Stimulated activated effector memory CD8-positive, alpha-beta T cell treated with anti-CD3 and anti-CD28 coated beads, Interleukin-12 subunit alpha, Interleukin-12 subunit beta, amount 100 ng/mL, for 72 hours (primary cell): ENCODE measurements at regions not wholly inside any gene's neighbourhood (a gene's known extent, or its start where the extent isn't known, plus 50 kb on each side); places are given as distances from the start of the nearest gene placed in this dataset.
A peak's percentile ranks its signal among the peaks of the same experiment; 100 is the strongest.
"Not testable (repeated sequence)": the region's sequence is repeated elsewhere in the genome, so short reads cannot be mapped to it uniquely, and the experiment has no call there.

Experiments used
- ATAC-seq: fragments of 150-1000 bp; cut with Tn5 transposase; 2 replicates; pipeline ENCODE4 v1.10.0; 2021
- DNase-seq, 2 donors: peaks; one replicate each; pipeline ENCODE4 v3.0.0; 2021 to 2022; ENCODE audit warnings: low spot score in 2 of 2
- H3K27ac Mint-ChIP-seq: one replicate; pipeline ENCODE4 v1.8.0; 2022; ENCODE audit warnings: mild to moderate bottlenecking, mixed read lengths
- H3K36me3 Mint-ChIP-seq: one replicate; pipeline ENCODE4 v1.8.0; 2022; ENCODE audit warnings: mild to moderate bottlenecking, mixed read lengths
- H3K4me1 Mint-ChIP-seq: one replicate; pipeline ENCODE4 v1.8.0; 2022; ENCODE audit warnings: mixed read lengths
- H3K4me3 Mint-ChIP-seq: one replicate; pipeline ENCODE4 v1.8.0; 2022; ENCODE audit warnings: mild to moderate bottlenecking, mixed read lengths
- H3K9me3 Mint-ChIP-seq: one replicate; pipeline ENCODE4 v1.8.0; 2022; ENCODE audit warnings: mixed read lengths

GRCh38 chrY:21003059-21003458 lies 247.2 kb downstream of the RPS4Y2 start:
- Mint-ChIP-seq H3K4me3 (no peak overlapping the region), H3K27ac (no peak overlapping the region), H3K9me3 (no peaks in the 10 kb centered on the region), H3K36me3 (no peaks in the 10 kb centered on the region), H3K4me1 (no peaks in the 10 kb centered on the region)
- peak; percentile 55 for ATAC-seq
- peak in 1 of 2 donors; percentile 38 for DNase-seq

GRCh38 chrY:21005531-21005930 lies 249.6 kb downstream of the RPS4Y2 start:
- no peaks in the 10 kb centered on the region for H3K9me3 Mint-ChIP-seq
- peak; percentile 74 for ATAC-seq
- H3K4me1 Mint-ChIP-seq: no peaks in the 10 kb centered on the region
- no peaks in the 10 kb centered on the region for H3K36me3 Mint-ChIP-seq
- H3K4me3 Mint-ChIP-seq: no peak overlapping the region
- H3K27ac Mint-ChIP-seq: no peak overlapping the region
- DNase-seq: peak in 1 of 2 donors; percentile 41

GRCh38 chrY:21021811-21022210 lies 265.9 kb downstream of the RPS4Y2 start:
- peak in 1 of 2 donors; percentile 36 for DNase-seq
- ATAC-seq: no peak
- no peaks in the 10 kb centered on the region for H3K9me3 Mint-ChIP-seq

GRCh38 chrY:21022326-21023044 lies 266.6 kb downstream of the RPS4Y2 start:
- DNase-seq: peak in 1 of 2 donors; percentile 50
- H3K4me3 Mint-ChIP-seq: no peak overlapping the region
- peak; percentile 78 for ATAC-seq
- H3K4me1 Mint-ChIP-seq: peaks cover 26% of the 10 kb centered on the region
- H3K9me3 Mint-ChIP-seq: no peaks in the 10 kb centered on the region
- no peak overlapping the region for H3K27ac Mint-ChIP-seq
- no peaks in the 10 kb centered on the region for H3K36me3 Mint-ChIP-seq

More at GRCh38 chrY:21021811-21022210, 265.9 kb downstream of the RPS4Y2 start:
- Mint-ChIP-seq H3K27ac (no peak overlapping the region), H3K36me3 (no peaks in the 10 kb centered on the region), H3K4me3 (no peak overlapping the region), H3K4me1 (peaks cover 26% of the 10 kb centered on the region)

- no peaks in the 10 kb centered on the region for H3K36me3 Mint-ChIP-seq
- no peak overlapping the region for H3K4me3 Mint-ChIP-seq
- ATAC-seq (no peak), DNase-seq (no peak)
- no peaks in the 10 kb centered on the region for H3K9me3 Mint-ChIP-seq
- peaks cover 26% of the 10 kb centered on the region for H3K4me1 Mint-ChIP-seq
- peak overlapping the region; percentile 15 for H3K27ac Mint-ChIP-seq
Measured at GRCh38 chrY:21023906-21024305, 268.0 kb downstream of the RPS4Y2 start.

GRCh38 chrY:21028506-21028905 lies 272.6 kb downstream of the RPS4Y2 start:
- Mint-ChIP-seq H3K4me1 (peaks cover 9% of the 10 kb centered on the region), H3K4me3 (no peak overlapping the region)
- no peak for ATAC-seq

GRCh38 chrY:21033363-21033762 lies 277.5 kb downstream of the RPS4Y2 start:
- Mint-ChIP-seq H3K9me3 (no peaks in the 10 kb centered on the region), H3K4me1 (peaks cover 6% of the 10 kb centered on the region), H3K27ac (no peak overlapping the region), H3K36me3 (no peaks in the 10 kb centered on the region), H3K4me3 (no peak overlapping the region)
- ATAC-seq (no peak), DNase-seq (no peak)

More at GRCh38 chrY:21028506-21028905, 272.6 kb downstream of the RPS4Y2 start:
- DNase-seq: no peak
- Mint-ChIP-seq H3K36me3 (no peaks in the 10 kb centered on the region), H3K27ac (no peak overlapping the region), H3K9me3 (no peaks in the 10 kb centered on the region)

- no peaks in the 10 kb centered on the region for H3K9me3 Mint-ChIP-seq
- DNase-seq: peak in 1 of 2 donors; percentile 61
- no peak overlapping the region for H3K27ac Mint-ChIP-seq
- no peak overlapping the region for H3K4me3 Mint-ChIP-seq
- H3K4me1 Mint-ChIP-seq: peaks cover 9% of the 10 kb centered on the region
- no peak for ATAC-seq
- H3K36me3 Mint-ChIP-seq: no peaks in the 10 kb centered on the region
Measured at GRCh38 chrY:21034151-21035061, 278.5 kb downstream of the RPS4Y2 start.

- not testable (repeated sequence) for H3K36me3 Mint-ChIP-seq, H3K4me3 Mint-ChIP-seq, H3K9me3 Mint-ChIP-seq, ATAC-seq, H3K4me1 Mint-ChIP-seq, H3K27ac Mint-ChIP-seq, DNase-seq
Measured at GRCh38 chrY:21037398-21037797, 281.5 kb downstream of the RPS4Y2 start.

GRCh38 chrY:21039811-21040210 lies 283.9 kb downstream of the RPS4Y2 start:
- Mint-ChIP-seq H3K4me3 (no peak overlapping the region), H3K27ac (no peak overlapping the region), H3K9me3 (no peaks in the 10 kb centered on the region), H3K4me1 (peaks cover 9% of the 10 kb centered on the region), H3K36me3 (no peaks in the 10 kb centered on the region)
- ATAC-seq (no peak), DNase-seq (no peak)

- not testable (repeated sequence) for H3K27ac Mint-ChIP-seq, DNase-seq, H3K4me3 Mint-ChIP-seq, H3K4me1 Mint-ChIP-seq, ATAC-seq, H3K36me3 Mint-ChIP-seq, H3K9me3 Mint-ChIP-seq
Measured at GRCh38 chrY:21040711-21041110, 284.8 kb downstream of the RPS4Y2 start.

- Mint-ChIP-seq H3K4me3 (no peak overlapping the region), H3K9me3 (no peaks in the 10 kb centered on the region), H3K27ac (no peak overlapping the region), H3K4me1 (no peaks in the 10 kb centered on the region), H3K36me3 (no peaks in the 10 kb centered on the region)
- DNase-seq (no peak), ATAC-seq (no peak)
Measured at GRCh38 chrY:21073079-21073478, 317.2 kb downstream of the RPS4Y2 start.

- H3K36me3 Mint-ChIP-seq: no peaks in the 10 kb centered on the region
- no peaks in the 10 kb centered on the region for H3K9me3 Mint-ChIP-seq
- no peak overlapping the region for H3K27ac Mint-ChIP-seq
- H3K4me3 Mint-ChIP-seq: no peak overlapping the region
- ATAC-seq (no peak), DNase-seq (no peak)
- no peaks in the 10 kb centered on the region for H3K4me1 Mint-ChIP-seq
Measured at GRCh38 chrY:21073641-21074260, 317.8 kb downstream of the RPS4Y2 start.

- Mint-ChIP-seq H3K4me1 (no peaks in the 10 kb centered on the region), H3K27ac (no peak overlapping the region), H3K4me3 (no peak overlapping the region), H3K36me3 (no peaks in the 10 kb centered on the region), H3K9me3 (no peaks in the 10 kb centered on the region)
- DNase-seq (no peak), ATAC-seq (no peak)
Measured at GRCh38 chrY:21075658-21076057, 319.8 kb downstream of the RPS4Y2 start.

GRCh38 chrY:21079670-21080069 lies 323.8 kb downstream of the RPS4Y2 start:
- H3K36me3 Mint-ChIP-seq: no peaks in the 10 kb centered on the region
- no peak overlapping the region for H3K4me3 Mint-ChIP-seq
- H3K4me1 Mint-ChIP-seq: no peaks in the 10 kb centered on the region
- H3K27ac Mint-ChIP-seq: no peak overlapping the region
- no peak for ATAC-seq
- no peak for DNase-seq
- no peaks in the 10 kb centered on the region for H3K9me3 Mint-ChIP-seq
